Stomach smooth muscle (tissue), 2 donors: ENCODE measurements at regions not wholly inside any gene's neighbourhood (a gene's known extent, or its start where the extent isn't known, plus 50 kb on each side); places are given as distances from the start of the nearest gene placed in this dataset.
"Not testable (repeated sequence)": the region's sequence is repeated elsewhere in the genome, so short reads cannot be mapped to it uniquely, and the experiment has no call there.

Experiments
- H3K27ac ChIP-seq: one replicate; pipeline ENCODE4 v1.7.0; 2013; ENCODE audit warnings: mild to moderate bottlenecking, low read length, inconsistent platforms
- H3K27me3 ChIP-seq, 2 donors: one replicate each; pipeline ENCODE4 v1.7.0; 2013; ENCODE audit warnings: low read length in 2 of 2; ENCODE audit not compliant: insufficient read depth in 2 of 2, control insufficient read depth in 1 of 2
- H3K36me3 ChIP-seq, 2 donors: one replicate each; pipeline ENCODE4 v1.7.0; 2013; ENCODE audit warnings: low read length in 2 of 2; ENCODE audit not compliant: control insufficient read depth in 2 of 2, insufficient read depth in 2 of 2
- H3K4me1 ChIP-seq: one replicate; pipeline ENCODE4 v1.7.0; 2013; ENCODE audit warnings: low read length; ENCODE audit not compliant: control insufficient read depth, insufficient read depth
- H3K4me3 ChIP-seq, 2 donors: one replicate each; pipeline ENCODE4 v1.7.0; 2013; ENCODE audit warnings: low read length in 2 of 2
- H3K9ac ChIP-seq, 2 donors: one replicate each; pipeline ENCODE4 v1.7.0; 2013; ENCODE audit warnings: low read length in 2 of 2, mild to moderate bottlenecking in 1 of 2
- H3K9me3 ChIP-seq, 2 donors: one replicate each; pipeline ENCODE4 v1.7.0; 2013; ENCODE audit warnings: low read length in 2 of 2; ENCODE audit not compliant: control insufficient read depth in 2 of 2
- donor health status: healthy.
- donor health status: Pancreatic carcinoma.

- Histone ChIP-seq H3K4me3 (no peak overlapping the region), H3K4me1 (peaks cover 10% of the 10 kb centered on the region), H3K9me3 (no peaks in the 10 kb centered on the region), H3K36me3 (no peaks in the 10 kb centered on the region), H3K27me3 (no peaks in the 10 kb centered on the region), H3K27ac (no peak overlapping the region), H3K9ac (no peak overlapping the region)
Measured at GRCh38 chr12:46657453-46658411, 168.1 kb downstream of the SLC38A4 start.

GRCh38 chr12:46655984-46656383 is 169.8 kb downstream of the SLC38A4 start:
- H3K9ac ChIP-seq, H3K27me3 ChIP-seq, H3K36me3 ChIP-seq, H3K27ac ChIP-seq, H3K4me3 ChIP-seq, H3K9me3 ChIP-seq: not testable (repeated sequence)
- peaks cover 10% of the 10 kb centered on the region for H3K4me1 ChIP-seq

- no peak overlapping the region for H3K9ac ChIP-seq
- H3K36me3 ChIP-seq = no peaks in the 10 kb centered on the region
- no peaks in the 10 kb centered on the region for H3K9me3 ChIP-seq
- no peak overlapping the region for H3K4me3 ChIP-seq
- no peak overlapping the region for H3K27ac ChIP-seq
- no peaks in the 10 kb centered on the region for H3K27me3 ChIP-seq
- H3K4me1 ChIP-seq = peaks cover 1% of the 10 kb centered on the region
Measured at GRCh38 chr12:46653311-46653710, 172.5 kb downstream of the SLC38A4 start.

GRCh38 chr12:46652692-46653091 is 173.1 kb downstream of the SLC38A4 start:
- no peak overlapping the region for H3K27ac ChIP-seq
- H3K9ac ChIP-seq = no peak overlapping the region
- no peak overlapping the region for H3K4me3 ChIP-seq
- no peaks in the 10 kb centered on the region for H3K9me3 ChIP-seq
- H3K4me1 ChIP-seq = no peaks in the 10 kb centered on the region
- H3K36me3 ChIP-seq = no peaks in the 10 kb centered on the region
- H3K27me3 ChIP-seq = no peaks in the 10 kb centered on the region

DNA sequence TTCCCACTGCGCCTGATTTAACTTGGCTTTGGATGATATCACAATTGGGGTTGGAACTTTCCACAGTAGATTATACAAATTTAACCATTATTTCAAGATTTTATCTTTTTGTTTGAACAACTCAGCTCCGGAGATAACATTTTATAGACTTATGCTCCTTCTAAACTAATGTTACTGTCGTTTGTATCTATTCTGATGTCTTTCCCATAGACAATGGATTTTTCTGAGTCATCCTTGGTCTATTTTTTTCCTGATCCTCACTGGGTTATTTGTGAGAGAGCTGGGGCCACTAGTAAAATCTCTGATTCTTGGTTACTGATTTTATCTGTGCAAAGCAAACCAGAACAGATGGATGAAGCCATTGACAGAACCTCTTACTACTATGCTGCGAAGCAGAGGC is 175.1 kb downstream of the SLC38A4 start:
- H3K27me3 ChIP-seq = no peaks in the 10 kb centered on the region
- no peak overlapping the region for H3K4me3 ChIP-seq
- no peaks in the 10 kb centered on the region for H3K4me1 ChIP-seq
- H3K36me3 ChIP-seq = no peaks in the 10 kb centered on the region
- no peaks in the 10 kb centered on the region for H3K9me3 ChIP-seq
- H3K27ac ChIP-seq = no peak overlapping the region
- no peak overlapping the region for H3K9ac ChIP-seq

DNA sequence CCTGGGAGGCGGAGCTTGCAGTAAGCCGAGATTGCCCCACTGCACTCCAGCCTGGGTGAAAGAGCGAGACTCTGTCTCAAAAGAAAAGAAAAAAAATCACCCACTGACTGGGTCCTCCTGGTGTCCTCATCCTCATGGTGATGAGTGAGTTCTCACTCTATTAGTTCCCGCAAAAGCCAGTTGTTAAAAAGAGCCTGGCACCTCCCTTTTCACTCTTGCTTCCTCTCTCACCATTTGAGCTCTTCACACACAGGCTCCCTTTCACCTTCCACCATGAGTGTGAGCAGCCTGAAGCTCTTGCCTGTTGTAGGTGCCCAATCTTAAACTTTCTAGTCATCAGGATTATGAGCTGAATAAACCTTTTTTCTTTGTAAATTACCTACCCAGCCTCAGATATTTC is 176.4 kb downstream of the SLC38A4 start:
- Histone ChIP-seq H3K27me3 (no peaks in the 10 kb centered on the region), H3K4me1 (no peaks in the 10 kb centered on the region), H3K36me3 (no peaks in the 10 kb centered on the region), H3K9ac (no peak overlapping the region), H3K4me3 (no peak overlapping the region), H3K27ac (no peak overlapping the region), H3K9me3 (no peaks in the 10 kb centered on the region)

DNA sequence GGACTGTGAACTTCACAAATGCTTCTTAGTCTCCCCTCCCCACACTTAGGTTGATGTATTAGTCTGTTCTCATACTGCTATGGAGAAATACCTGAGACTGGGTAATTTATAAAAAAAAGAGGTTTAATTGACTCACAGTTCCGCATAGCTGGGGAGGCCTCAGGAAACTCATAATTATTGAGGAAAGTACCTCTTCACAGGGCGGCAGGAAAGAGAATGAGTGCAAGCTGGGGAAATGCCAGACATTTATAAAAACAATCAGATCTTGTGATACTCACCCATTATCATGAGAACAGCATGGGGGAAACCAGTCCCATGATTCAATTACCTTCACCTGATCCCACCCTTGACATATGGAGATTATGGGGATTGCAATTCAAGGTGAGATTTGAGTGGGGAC is 178.8 kb downstream of the SLC38A4 start:
- Histone ChIP-seq H3K9me3 (no peaks in the 10 kb centered on the region), H3K4me3 (no peak overlapping the region), H3K27ac (no peak overlapping the region), H3K9ac (no peak overlapping the region), H3K36me3 (no peaks in the 10 kb centered on the region), H3K27me3 (no peaks in the 10 kb centered on the region), H3K4me1 (no peaks in the 10 kb centered on the region)

- H3K27ac ChIP-seq, H3K4me3 ChIP-seq, H3K9me3 ChIP-seq, H3K4me1 ChIP-seq, H3K9ac ChIP-seq, H3K27me3 ChIP-seq, H3K36me3 ChIP-seq: not testable (repeated sequence)
Measured at GRCh38 chr12:46641649-46642048, 184.1 kb downstream of the SLC38A4 start.

- H3K36me3 ChIP-seq = no peaks in the 10 kb centered on the region
Measured at GRCh38 chr12:46635818-46636217, 190.0 kb downstream of the SLC38A4 start.

DNA sequence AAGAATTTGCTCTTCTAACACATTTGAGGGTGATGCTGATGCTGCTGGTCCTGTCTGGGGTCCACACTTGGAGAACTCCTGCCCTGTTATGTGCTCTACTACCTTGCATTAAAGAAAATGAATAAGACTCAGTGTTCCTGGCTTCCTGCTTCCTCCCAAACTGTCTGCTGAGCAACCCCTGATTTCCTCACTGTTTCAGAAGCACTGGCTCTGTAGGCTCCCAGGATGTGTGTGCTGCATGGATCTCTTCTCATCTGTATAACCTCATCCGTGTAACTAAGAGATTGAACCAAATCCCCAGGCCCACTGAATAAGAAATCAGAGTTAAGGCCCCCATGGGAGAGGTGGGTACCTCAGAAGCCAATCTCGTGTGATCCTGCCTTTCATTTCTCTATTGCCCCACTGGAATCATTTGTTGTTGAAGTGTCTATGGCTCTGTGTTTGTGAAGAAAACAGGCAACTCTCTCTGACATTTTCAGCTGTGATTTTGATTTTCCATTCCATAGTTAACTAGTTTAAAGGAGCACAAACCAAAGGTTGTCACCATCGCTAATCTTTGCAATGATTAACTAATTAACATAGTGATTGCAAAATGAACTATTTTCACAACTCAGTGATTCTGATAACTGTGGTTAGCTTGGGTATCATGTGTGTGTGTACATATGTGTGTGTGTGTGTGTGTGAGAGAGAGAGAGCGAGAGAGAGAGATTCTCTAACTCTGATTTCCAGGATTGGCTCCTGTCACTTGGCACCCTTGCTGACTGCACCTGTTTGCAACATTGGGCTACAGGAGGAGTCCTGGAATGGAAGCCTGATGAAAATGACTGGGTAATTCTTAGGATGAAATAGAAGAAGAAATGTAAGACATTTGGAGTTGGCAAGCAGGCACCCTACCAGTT is 196.2 kb downstream of the SLC38A4 start:
- Histone ChIP-seq H3K4me3 (no peak overlapping the region), H3K36me3 (no peaks in the 10 kb centered on the region), H3K27ac (no peak overlapping the region), H3K9me3 (peaks cover 0 to 3% of the 10 kb centered on the region in 2 donors), H3K27me3 (no peaks in the 10 kb centered on the region), H3K4me1 (no peaks in the 10 kb centered on the region), H3K9ac (no peak overlapping the region)

More at GRCh38 chr12:46635818-46636217, 190.0 kb downstream of the SLC38A4 start:
- Histone ChIP-seq H3K4me3 (no peak overlapping the region), H3K9me3 (peaks cover 0 to 6% of the 10 kb centered on the region in 2 donors), H3K27ac (no peak overlapping the region), H3K9ac (no peak overlapping the region), H3K4me1 (no peaks in the 10 kb centered on the region), H3K27me3 (no peaks in the 10 kb centered on the region)
